GM03348 (cell line): ENCODE measurements at regions not wholly inside any gene's neighbourhood (a gene's known extent, or its start where the extent isn't known, plus 50 kb on each side); places are given as distances from the start of the nearest gene placed in this dataset.

Experiments used
- DNase-seq: peaks from one replicate; pipeline ENCODE4 v3.0.0; 2012; ENCODE audit warnings: low spot score

GRCh38 chr10:118835682-118836326, 81.0 kb upstream of the CACUL1 start:
- no peak for DNase-seq

DNA sequence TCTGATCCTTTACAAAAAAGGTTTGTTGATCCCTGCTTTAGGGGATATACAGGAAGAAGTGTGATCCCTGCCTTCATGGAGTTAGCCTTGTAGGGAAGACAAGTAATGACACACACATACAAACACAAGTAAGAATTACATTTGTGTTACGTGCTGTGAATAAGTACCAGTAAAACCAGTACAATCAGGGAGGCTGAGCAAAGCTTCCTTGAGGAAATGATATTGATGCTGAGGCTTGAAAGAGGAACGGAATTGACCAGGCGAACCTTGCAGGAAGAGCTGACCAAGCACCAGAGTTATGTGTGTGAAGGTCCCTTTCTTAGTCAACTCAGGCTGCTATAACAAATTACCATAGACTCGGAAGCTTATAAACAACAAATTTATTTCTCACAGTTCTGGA, 83.6 kb upstream of the CACUL1 start:
- DNase-seq = no peak

DNA sequence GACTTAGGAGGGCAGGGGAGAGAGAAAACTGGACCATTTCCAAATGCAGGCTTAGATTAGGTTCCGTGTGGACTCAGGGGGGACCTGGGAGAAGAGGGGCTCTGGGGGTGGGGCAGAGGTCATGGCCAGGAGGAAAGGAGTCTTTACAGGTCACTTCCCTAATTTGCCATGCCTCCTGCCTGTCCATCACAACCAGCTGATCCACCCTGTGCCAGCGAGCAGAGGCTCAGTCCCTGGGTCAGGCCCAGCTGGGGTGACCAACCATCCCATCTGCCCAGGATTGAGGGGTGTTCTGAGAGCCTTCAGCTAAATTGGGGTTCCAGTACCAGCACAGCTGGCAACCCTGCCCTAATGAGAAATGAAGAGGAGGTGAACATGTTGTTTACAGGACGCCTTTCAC, 84.6 kb upstream of the CACUL1 start:
- no peak for DNase-seq

- DNase-seq = no peak
Observed at GRCh38 chr10:118840071-118840775, 85.5 kb upstream of the CACUL1 start.

DNA sequence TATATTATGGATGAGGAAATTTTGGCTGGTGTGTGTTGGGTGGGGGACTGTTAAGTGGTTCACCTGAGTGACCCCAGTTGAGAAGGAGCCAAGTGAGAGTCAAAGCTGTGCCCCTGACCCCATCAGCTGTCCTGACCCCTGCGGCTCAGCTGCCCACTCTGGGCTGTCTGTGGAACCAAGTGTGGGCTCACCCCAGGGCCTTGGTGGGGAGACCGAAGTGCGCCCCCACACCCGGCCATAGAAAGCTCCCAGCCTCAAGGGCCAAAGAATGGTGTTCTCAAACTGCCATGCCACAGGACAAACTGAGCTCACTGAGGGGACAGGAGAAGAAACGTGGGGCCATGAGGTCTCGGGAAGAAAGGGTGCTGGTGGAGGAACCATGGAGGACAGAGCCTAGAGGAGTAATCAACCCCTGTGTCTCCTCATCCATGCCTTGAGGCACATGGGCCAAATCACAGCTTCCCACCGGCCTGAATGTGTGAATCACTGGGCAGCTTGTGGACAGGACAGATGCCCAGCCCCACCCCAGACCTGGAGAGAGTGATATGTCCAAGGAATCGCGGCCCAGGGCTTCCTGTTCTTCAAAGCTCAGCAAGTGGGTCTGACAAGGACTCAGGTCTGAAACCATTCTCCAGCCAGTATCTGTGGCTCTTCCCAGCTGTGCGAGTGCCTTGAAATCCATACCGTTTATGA, 86.2 kb upstream of the CACUL1 start:
- no peak for DNase-seq

DNA sequence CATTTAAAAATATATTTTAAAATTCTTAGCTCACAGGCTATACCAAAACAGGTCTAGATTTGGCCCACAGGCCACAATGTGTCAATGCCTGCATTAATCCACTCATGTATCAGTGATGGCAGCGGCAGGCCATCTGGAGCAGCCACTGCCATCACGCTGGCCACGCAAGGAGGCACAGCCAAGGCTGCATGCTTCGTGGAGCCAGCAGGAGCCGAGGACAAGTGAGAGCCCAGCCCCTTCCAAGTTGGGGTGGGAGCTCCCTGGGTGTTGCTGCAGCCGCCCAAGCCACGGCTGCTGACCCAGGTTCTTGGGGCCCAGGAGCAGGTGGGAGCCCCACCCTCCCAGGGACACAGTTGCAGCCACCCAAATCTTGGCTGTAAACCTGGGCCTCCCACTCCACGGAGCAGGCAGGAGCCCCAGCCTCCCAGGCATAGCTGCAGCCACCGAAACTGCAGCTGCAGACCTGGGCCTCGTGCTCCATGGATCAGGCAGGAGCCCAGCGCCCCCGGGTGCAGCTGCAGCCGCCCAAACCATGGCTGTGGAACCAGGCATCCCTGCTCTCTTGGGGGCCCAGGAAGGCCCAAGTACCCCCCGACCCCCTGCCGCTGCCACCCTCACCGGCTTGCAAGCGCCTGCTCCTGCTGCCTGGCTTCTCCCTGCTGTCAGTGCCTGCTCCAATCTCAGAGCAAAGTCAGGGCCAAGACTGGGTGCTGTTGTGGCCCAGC, 87.3 kb upstream of the CACUL1 start:
- DNase-seq = no peak

DNA sequence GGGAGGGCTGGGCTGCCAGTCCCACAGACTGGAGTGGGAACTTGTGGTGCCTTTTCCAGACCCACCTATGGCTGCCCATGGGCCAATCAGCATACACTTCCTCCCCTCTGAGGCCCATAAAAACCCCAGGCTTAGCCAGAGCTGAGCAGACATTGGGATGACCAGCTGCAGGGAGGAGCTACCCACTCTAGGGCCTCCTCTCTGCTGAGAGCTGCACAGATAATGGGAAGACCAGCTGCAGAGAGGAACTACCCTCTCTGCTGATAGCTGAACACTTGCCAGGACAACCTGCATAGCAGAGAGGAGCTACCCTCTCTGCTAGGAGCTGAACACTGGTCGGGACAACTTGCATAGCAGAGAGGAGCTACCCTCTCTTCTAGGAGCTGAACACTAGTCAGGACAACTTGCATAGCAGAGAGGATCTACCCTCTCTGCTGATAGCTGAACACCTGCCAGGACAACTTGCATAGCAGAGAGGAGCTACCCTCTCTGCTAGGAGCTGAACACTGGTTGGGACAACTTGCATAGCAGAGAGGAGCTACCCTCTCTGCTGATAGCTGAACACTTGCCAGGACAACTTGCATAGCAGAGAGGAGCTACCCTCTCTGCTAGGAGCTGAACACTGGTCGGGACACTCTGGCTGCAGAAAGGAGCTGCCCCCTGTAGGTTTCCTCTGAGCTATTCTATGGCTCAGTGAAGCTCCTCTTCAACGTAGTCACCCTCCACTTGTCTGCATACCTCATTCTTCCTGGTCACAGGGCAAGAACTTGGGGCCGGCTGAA, 88.3 kb upstream of the CACUL1 start:
- no peak for DNase-seq

DNA sequence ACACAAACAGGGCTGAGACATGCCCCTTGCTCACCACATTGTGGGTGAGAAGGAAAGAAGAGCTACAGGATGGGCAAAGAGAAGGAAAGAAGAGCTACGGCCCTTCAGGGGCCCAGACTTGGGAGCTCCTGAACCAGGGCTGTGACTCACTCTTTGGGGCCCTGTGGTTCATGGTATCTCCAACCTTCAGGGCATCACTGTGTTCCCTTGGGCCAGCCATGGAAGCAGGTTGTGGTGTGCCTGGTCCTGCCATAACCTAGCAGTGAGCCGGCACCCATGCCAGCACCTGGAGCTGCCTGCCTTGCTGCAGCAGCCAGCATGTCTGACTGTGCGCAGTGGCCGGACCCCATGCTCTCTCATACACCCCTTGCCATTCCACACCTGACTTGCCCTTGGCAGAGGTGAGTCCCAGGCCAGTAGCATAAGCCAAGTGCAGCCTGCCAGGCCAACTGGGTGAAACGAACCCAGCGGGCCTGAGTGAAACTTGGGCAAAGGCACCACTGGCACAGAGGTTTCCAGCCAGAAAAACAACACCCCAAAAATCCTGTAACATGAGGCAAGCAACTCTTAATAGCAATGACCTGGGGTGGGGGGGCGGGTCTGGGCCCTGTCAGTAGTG, 89.0 kb upstream of the CACUL1 start:
- no peak for DNase-seq

GRCh38 chr10:118844731-118845521, 90.2 kb upstream of the CACUL1 start:
- no peak for DNase-seq

DNA sequence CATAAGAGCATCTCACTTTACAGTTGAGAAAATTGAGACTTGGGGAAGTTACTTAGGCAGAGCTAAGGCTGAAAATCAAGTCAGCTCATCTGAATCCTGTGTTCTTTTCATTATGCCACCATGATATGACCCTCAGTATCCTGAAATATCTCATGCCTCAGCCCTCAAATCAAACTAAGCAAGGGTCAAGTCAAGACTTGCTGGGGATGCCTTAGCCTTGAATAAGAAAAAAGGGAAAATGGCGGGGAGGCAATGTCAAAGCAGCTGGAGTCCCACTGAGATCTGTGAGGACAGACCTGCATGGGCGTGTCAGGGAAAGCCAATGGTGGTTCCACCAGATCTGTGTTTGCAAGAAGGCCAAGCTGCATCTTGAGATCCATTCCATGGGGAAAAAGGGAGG, 91.0 kb upstream of the CACUL1 start:
- DNase-seq = no peak

- peak; percentile 56 for DNase-seq
Observed at GRCh38 chr10:118850418-118851061, 95.8 kb upstream of the CACUL1 start.

GRCh38 chr10:118851062-118852035, 96.6 kb upstream of the CACUL1 start:
- no peak for DNase-seq

DNA sequence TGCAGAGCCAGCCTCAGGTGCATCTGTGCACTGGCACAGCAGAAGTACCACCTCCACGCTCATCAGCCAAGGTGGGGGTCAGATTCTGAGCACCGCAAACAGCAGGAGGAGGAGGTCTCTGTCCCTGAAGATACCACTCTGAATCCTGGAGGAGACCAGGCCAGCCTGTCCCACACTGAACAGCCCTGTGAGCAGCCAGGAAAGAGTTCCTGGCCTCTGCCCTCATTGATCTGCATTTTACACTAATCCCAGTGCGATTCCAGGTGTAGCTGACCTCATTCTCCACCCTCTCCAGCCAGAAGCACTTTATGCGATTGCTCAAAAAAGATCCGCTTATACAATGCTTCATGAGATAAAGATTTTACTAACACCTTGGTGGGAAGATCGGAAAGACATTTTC, 99.1 kb upstream of the CACUL1 start:
- no peak for DNase-seq

- DNase-seq = no peak
Observed at GRCh38 chr10:118856106-118856505, 101.3 kb upstream of the CACUL1 start.

- no peak for DNase-seq
Observed at GRCh38 chr10:118865998-118866693, 111.4 kb upstream of the CACUL1 start.

DNA sequence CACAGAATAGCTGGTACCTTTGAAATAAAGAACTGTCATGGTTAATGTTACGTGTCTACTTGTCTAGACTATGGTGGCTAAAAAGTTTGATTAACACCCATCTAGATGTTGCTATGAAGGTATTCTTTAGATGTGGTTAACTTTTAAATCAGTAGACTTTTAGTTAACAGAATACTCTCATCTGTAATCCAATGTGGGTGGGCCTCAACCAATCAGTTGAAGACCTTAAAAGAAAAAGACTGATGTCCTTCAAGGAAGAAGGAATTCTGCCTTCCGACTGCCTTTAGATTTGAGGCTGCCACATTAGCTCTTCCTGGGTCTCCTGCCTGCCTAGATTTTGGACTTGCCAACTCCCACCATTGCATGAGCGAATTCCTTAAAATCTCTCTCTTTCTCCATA, 113.0 kb upstream of the CACUL1 start:
- DNase-seq = no peak

- no peak for DNase-seq
Observed at GRCh38 chr10:118868589-118868988, 113.8 kb upstream of the CACUL1 start.
